NCI-H2081 treated with DMSO at 0.1 percent for 48 hours (cell line): ENCODE measurements at regions not wholly inside any gene's neighbourhood (a gene's known extent, or its start where the extent isn't known, plus 50 kb on each side); places are given as distances from the start of the nearest gene placed in this dataset.
A peak's percentile ranks its signal among the peaks of the same experiment; 100 is the strongest.

Experiments used
- DNase-seq: peaks from one replicate; lab custom pipeline; 2025; lab: John Stamatoyannopoulos, UW

- DNase-seq: no peak
Observed at GRCh38 chr4:166491635-166492034, 618.6 kb downstream of the TLL1 start.

GRCh38 chr4:166493924-166494345 is 620.9 kb downstream of the TLL1 start:
- DNase-seq: no peak

GRCh38 chr4:166498546-166498945 is 625.5 kb downstream of the TLL1 start:
- no peak for DNase-seq

- no peak for DNase-seq
Observed at GRCh38 chr4:166499820-166500219, 626.8 kb downstream of the TLL1 start.

GRCh38 chr4:166501941-166502382 is 628.9 kb downstream of the TLL1 start:
- no peak for DNase-seq

- DNase-seq: no peak
Observed at GRCh38 chr4:166502660-166503059, 629.6 kb downstream of the TLL1 start.

GRCh38 chr4:166506051-166506450 is 633.0 kb downstream of the TLL1 start:
- DNase-seq: no peak

GRCh38 chr4:166512267-166512666 is 639.2 kb downstream of the TLL1 start:
- no peak for DNase-seq

GRCh38 chr4:166518315-166518714 is 645.3 kb downstream of the TLL1 start:
- peak; percentile 81 for DNase-seq

- peak; percentile 97 for DNase-seq
Observed at GRCh38 chr4:166518776-166519175, 645.7 kb downstream of the TLL1 start.

- no peak for DNase-seq
Observed at GRCh38 chr4:166519774-166520173, 646.7 kb downstream of the TLL1 start.

GRCh38 chr4:166527500-166527899 is 654.5 kb downstream of the TLL1 start:
- DNase-seq: no peak

GRCh38 chr4:166531703-166532102 is 658.7 kb downstream of the TLL1 start:
- DNase-seq: no peak

GRCh38 chr4:166535865-166536264 is 662.8 kb downstream of the TLL1 start:
- DNase-seq: no peak

GRCh38 chr4:166538491-166539005 is 665.5 kb downstream of the TLL1 start:
- no peak for DNase-seq

GRCh38 chr4:166546009-166546408 is 673.0 kb downstream of the TLL1 start:
- no peak for DNase-seq

- no peak for DNase-seq
Observed at GRCh38 chr4:166577639-166578038, 656.7 kb downstream of the SPOCK3 start.

GRCh38 chr4:166585491-166585890 is 648.8 kb downstream of the SPOCK3 start:
- no peak for DNase-seq

GRCh38 chr4:166594326-166594946 is 639.9 kb downstream of the SPOCK3 start:
- DNase-seq: peak; percentile 53

GRCh38 chr4:166600264-166600663 is 634.0 kb downstream of the SPOCK3 start:
- no peak for DNase-seq

GRCh38 chr4:166602068-166602467 is 632.2 kb downstream of the SPOCK3 start:
- no peak for DNase-seq

- no peak for DNase-seq
Observed at GRCh38 chr4:166622425-166622977, 611.8 kb downstream of the SPOCK3 start.

GRCh38 chr4:166625018-166625637 is 609.2 kb downstream of the SPOCK3 start:
- no peak for DNase-seq
